MCF 10A (cell line): ENCODE measurements at regions not wholly inside any gene's neighbourhood (a gene's known extent, or its start where the extent isn't known, plus 50 kb on each side); places are given as distances from the start of the nearest gene placed in this dataset.

Source experiments
- BruUV-seq: library from RNA; stranded (reverse); fragments of 400-500 nt; replicated peaks from 2 replicates; lab custom pipeline; 2021; lab: Mats Ljungman, UMichigan
- CTCF ChIA-PET: fragments of 300-600 bp; sonication (Branson Sonifier 250); formaldehyde crosslinking; extraction: SDS; loops from one replicate; lab custom pipeline; 2021; ENCODE audit warnings: antibody characterized with exemption, inconsistent platforms; lab: Yijun Ruan, JAX
- POLR2A ChIA-PET: fragments of 300-600, 350-650 bp; sonication (Branson Sonifier 250); formaldehyde crosslinking; extraction: SDS; loops from one replicate; lab custom pipeline; 2020; ENCODE audit warnings: antibody characterized with exemption, inconsistent platforms; lab: Yijun Ruan, JAX
- DNase-seq: peaks from one replicate; pipeline ENCODE4 v3.0.0-alpha.2; 2018; ENCODE audit not compliant: unreplicated experiment
- H3K27ac Mint-ChIP-seq: one replicate; pipeline ENCODE4 v1.8.0; 2022; ENCODE audit warnings: mild to moderate bottlenecking, low read depth, mixed read lengths; ENCODE audit not compliant: unreplicated experiment
- H3K27me3 Mint-ChIP-seq: one replicate; pipeline ENCODE4 v1.8.0; 2022; ENCODE audit warnings: mixed read lengths; ENCODE audit not compliant: insufficient read depth, unreplicated experiment
- H3K36me3 Mint-ChIP-seq: one replicate; pipeline ENCODE4 v1.8.0; 2022; ENCODE audit warnings: mild to moderate bottlenecking, moderate library complexity, mixed read lengths; ENCODE audit not compliant: insufficient read depth, unreplicated experiment
- H3K4me1 Mint-ChIP-seq: one replicate; pipeline ENCODE4 v1.8.0; 2022; ENCODE audit warnings: mixed read lengths; ENCODE audit not compliant: insufficient read depth, unreplicated experiment
- H3K4me3 Mint-ChIP-seq: one replicate; pipeline ENCODE4 v1.8.0; 2022; ENCODE audit warnings: mild to moderate bottlenecking, moderate library complexity, mixed read lengths; ENCODE audit not compliant: unreplicated experiment
- H3K9me3 Mint-ChIP-seq: one replicate; pipeline ENCODE4 v1.8.0; 2022; ENCODE audit warnings: mixed read lengths; ENCODE audit not compliant: unreplicated experiment
- CTCF ChIP-seq: fragments of 200-600 bp; IDR thresholded peaks from one replicate; pipeline ENCODE4 v1.8.0; 2022; ENCODE audit warnings: antibody characterized with exemption, mild to moderate bottlenecking; ENCODE audit not compliant: unreplicated experiment
- intact Hi-C: fragments of 100-400 bp; cut with micrococcal nuclease; formaldehyde crosslinking; loops from 2 replicates; pipeline ENCODE4 v1.14.1; 2022

GRCh38 chr20:41978246-41978790 lies 360.1 kb upstream of the CHD6 start:
- no peak for DNase-seq
- Mint-ChIP-seq H3K36me3 (no peaks in the 10 kb centered on the region), H3K9me3 (peaks cover 41% of the 10 kb centered on the region), H3K27ac (no peak overlapping the region), H3K27me3 (no peaks in the 10 kb centered on the region), H3K4me3 (no peak overlapping the region), H3K4me1 (no peaks in the 10 kb centered on the region)
- BruUV-seq, result no TSS peak
- no peak for TF ChIP-seq CTCF
- intact Hi-C loops, result no loop called here
- ChIA-PET CTCF (no interaction called here), POLR2A (no interaction called here)

GRCh38 chr20:41969656-41970055 lies 351.5 kb upstream of the CHD6 start:
- Mint-ChIP-seq H3K27ac (no peak overlapping the region), H3K4me3 (no peak overlapping the region), H3K4me1 (no peaks in the 10 kb centered on the region), H3K27me3 (no peaks in the 10 kb centered on the region), H3K9me3 (peaks cover 17% of the 10 kb centered on the region), H3K36me3 (no peaks in the 10 kb centered on the region)
- no TSS peak for BruUV-seq
- intact Hi-C loops, result no loop called here
- DNase-seq, result no peak
- TF ChIP-seq CTCF, result no peak
- ChIA-PET CTCF (interaction anchor here (0.6 to 1.1 kb wide), 2 partner anchors 13 to 235 kb away, joined by 3 read pairs; no protein-coding TSS in a partner anchor), POLR2A (no interaction called here)

GRCh38 chr20:41960166-41960565 lies 342.0 kb upstream of the CHD6 start:
- H3K4me1 Mint-ChIP-seq, result no peaks in the 10 kb centered on the region
- POLR2A ChIA-PET, result no interaction called here
- no peaks in the 10 kb centered on the region for H3K27me3 Mint-ChIP-seq
- no peak overlapping the region for H3K4me3 Mint-ChIP-seq
- no peak overlapping the region for H3K27ac Mint-ChIP-seq
- CTCF ChIA-PET, result no interaction called here
- no peak for TF ChIP-seq CTCF
- no peak for DNase-seq
- H3K36me3 Mint-ChIP-seq, result no peaks in the 10 kb centered on the region
- no TSS peak for BruUV-seq
- intact Hi-C loops, result no loop called here
- peaks cover 34% of the 10 kb centered on the region for H3K9me3 Mint-ChIP-seq

- Mint-ChIP-seq H3K36me3 (no peaks in the 10 kb centered on the region), H3K9me3 (peaks cover 52% of the 10 kb centered on the region), H3K4me3 (no peak overlapping the region), H3K27ac (no peak overlapping the region), H3K4me1 (no peaks in the 10 kb centered on the region), H3K27me3 (no peaks in the 10 kb centered on the region)
- TF ChIP-seq CTCF, result no peak
- CTCF ChIA-PET, result no interaction called here
- no TSS peak for BruUV-seq
- intact Hi-C loops, result no loop called here
- POLR2A ChIA-PET, result no interaction called here
- no peak for DNase-seq
Measured at GRCh38 chr20:41958391-41958790, 340.2 kb upstream of the CHD6 start.
